Bone marrow (tissue), 2 donors: ENCODE measurements at regions not wholly inside any gene's neighbourhood (a gene's known extent, or its start where the extent isn't known, plus 50 kb on each side); places are given as distances from the start of the nearest gene placed in this dataset.
"Not testable (repeated sequence)": the region's sequence is repeated elsewhere in the genome, so short reads cannot be mapped to it uniquely, and the experiment has no call there.

Source experiments
- DNase-seq, 2 donors: peaks; one replicate each; lab custom pipeline; 2025; lab: John Stamatoyannopoulos, UW

- DNase-seq = no peak
Measured at GRCh38 chr14:106141242-106142220, 615.1 kb downstream of the TMEM121 start.

DNA sequence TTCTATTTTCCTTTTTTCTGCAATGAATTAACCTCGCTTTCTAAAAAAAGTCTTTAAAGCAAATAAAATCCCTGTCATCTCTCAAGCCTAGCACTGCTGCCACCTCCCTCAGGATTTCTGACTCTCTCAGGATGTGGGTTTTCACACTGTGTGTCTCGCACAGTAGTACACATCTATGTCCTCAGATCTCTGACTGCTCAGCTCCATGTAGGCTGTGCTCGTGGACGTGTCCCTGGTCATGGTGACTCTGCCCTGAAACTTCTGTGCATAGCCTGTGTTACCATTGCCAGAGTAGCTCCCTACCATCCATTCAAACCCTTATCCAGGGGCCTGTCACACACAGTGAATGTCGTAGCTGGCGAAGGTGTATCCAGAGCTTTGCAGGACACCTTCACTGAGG is 619.3 kb downstream of the TMEM121 start:
- not testable (repeated sequence) for DNase-seq

DNA sequence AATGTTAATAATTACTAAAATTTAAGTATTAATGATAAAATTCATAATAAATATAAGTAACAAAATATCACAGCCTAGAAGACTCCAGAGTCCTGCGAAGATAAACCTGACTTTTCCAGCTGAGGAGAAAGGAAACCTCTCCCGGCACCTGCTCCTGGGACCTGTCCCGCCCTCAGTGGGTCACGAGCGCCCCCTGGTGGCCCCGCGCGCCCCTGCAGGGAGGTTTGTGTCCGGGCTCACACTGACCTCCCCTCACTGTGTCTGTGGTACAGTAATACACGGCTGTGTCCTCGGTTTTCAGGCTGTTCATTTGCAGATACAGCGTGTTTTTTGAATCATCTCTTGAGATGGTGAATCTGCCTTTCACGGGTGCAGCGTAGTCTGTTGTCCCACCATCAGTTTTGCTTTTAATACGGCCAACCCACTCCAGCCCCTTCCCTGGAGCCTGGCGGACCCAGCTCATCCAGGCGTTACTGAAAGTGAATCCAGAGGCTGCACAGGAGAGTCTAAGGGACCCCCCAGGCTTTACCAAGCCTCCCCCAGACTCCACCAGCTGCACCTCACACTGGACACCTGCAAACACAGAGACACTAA is 627.1 kb downstream of the TMEM121 start:
- DNase-seq = peak in 1 of 2 donors; percentile 51

- DNase-seq = no peak
Measured at GRCh38 chr14:106163316-106163715, 636.9 kb downstream of the TMEM121 start.

GRCh38 chr14:106163812-106164211 is 637.4 kb downstream of the TMEM121 start:
- not testable (repeated sequence) for DNase-seq

- DNase-seq = no peak
Measured at GRCh38 chr14:106166232-106166631, 639.8 kb downstream of the TMEM121 start.

DNA sequence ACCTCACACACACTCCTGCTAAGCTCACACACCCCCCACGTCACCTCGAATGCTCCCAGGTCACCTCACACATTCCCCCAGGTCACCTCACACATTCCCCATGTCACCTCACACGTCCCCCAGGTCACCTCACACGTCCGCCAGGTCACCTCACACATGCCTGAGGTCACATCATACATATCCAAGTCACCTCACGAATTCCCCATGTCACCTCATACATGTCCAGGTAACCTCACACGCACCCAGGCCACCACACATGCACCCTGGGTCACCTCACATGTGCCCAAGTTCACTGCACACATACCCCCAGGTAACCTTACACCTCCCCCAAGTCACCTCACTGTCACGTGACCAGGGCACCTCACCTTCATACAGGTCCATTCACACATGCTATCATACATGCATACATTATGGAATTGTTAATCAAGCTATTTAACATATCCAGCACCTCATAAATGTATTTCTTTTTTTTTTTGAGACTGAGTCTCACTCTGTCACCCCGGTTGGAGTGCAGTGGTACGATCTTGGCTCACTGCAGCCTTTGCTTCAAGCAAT is 640.3 kb downstream of the TMEM121 start:
- no peak for DNase-seq

DNA sequence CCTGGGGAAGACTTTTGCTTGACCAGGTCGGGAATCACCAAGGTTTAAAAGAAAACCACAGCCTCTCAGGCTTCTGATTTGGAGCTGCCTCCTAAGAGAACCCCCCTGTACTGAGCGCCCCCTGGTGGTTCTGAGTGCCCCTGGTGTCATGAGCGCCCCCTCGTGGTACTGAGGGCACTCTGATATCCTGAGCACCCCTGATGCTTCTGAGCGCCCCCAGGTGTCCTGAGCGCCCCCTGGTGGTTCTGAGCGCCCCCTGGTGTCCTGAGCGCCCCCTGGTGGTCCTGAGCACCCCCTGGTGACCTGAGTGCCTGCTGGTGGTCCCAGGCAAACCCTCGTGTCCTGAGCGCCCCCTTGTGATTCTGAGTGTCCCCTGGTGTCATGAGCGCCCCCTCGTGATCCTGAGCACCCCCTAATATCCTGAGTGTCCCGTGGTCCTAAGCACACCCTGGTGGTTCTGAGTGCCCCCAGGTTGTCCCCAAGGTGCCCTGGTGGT is 643.8 kb downstream of the TMEM121 start:
- not testable (repeated sequence) for DNase-seq

- no peak for DNase-seq
Measured at GRCh38 chr14:106174206-106174605, 647.8 kb downstream of the TMEM121 start.

GRCh38 chr14:106177266-106178246 is 651.2 kb downstream of the TMEM121 start:
- not testable (repeated sequence) for DNase-seq

DNA sequence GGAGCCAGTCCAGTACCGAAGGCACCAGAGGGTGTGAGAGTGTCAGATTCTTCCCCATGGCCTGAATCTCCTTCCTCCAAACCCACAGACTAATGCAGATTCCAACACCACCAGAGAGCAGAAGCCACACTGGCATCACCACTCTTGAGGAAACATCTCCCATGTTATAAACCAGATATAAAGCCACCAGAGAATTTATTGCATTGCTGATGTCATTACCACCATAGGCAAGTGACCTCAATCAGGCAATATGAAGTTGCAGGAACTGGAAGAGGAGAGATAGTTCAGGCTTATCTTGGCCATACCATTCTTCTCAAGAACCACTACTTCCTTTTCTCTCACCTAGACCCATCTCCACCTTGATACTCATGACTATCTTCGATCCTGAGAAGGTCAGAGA is 653.4 kb downstream of the TMEM121 start:
- no peak for DNase-seq

DNA sequence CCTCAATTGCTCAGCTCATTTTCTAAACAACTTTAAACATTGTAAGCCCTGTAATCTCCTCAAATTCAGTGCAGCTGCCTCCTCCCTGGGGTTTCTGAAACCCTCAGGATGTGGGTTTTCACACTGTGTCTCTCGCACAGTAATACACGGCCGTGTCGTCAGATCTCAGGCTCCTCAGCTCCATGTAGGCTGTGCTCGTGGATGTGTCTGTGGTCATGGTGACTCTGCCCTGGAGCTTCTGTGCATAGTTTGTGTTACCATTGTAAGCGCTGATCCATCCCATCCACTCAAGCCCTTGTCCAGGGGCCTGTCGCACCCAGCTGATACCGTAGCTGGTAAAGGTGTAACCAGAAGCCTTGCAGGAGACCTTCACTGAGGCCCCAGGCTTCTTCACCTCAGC is 658.4 kb downstream of the TMEM121 start:
- peak in 1 of 2 donors; percentile 55 for DNase-seq

DNA sequence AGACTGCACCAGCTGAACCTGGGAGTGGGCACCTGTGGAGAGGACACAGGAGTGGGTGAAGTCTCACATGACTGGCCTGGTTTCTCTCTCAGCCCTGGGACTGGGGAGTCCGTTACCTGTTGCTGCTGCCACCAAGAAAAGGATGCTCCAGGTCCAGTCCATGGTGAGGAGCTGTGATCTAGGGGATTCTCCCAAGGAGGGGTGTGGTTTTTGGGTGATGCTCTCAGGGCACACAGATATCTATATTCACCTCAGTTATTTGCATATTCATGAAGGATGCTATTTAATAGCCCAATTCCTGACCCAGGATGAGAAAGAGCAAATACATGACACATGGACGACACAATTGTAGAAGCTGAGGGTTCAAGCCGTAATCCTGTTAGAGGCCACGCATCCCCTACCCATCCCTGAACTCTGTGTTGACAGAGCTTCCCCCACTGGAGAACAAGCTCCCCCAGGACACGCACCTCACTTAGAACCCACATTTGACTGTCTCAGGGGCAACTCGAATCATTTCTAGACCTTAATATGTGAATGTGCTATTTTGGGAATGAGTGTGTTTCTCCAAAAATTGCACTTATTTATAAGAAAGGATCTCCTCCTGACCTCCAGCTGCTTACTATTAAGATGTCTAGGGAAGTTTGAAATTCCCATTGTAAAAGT is 658.9 kb downstream of the TMEM121 start:
- not testable (repeated sequence) for DNase-seq

DNA sequence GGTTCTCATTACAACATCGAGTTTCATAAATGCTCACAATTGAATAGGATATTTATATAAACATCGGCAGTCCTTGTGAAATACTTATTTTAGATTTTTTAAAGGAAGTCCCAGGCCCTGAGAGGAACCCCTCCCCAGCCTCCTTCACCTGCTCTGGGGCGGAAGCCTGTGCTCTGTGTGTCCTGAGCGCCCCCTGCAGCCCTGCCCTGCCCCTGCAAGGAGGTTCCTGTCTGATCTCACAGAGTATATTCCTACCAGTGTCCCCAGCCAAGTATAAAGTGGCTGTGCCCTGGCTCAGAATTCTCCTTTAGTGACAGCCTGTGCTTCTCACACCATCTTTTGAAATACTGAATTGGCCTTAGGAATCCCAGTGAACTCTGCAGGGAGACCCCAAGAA is 659.5 kb downstream of the TMEM121 start:
- peak in 1 of 2 donors; percentile 59 for DNase-seq

GRCh38 chr14:106187216-106187615 is 660.8 kb downstream of the TMEM121 start:
- DNase-seq = no peak

DNA sequence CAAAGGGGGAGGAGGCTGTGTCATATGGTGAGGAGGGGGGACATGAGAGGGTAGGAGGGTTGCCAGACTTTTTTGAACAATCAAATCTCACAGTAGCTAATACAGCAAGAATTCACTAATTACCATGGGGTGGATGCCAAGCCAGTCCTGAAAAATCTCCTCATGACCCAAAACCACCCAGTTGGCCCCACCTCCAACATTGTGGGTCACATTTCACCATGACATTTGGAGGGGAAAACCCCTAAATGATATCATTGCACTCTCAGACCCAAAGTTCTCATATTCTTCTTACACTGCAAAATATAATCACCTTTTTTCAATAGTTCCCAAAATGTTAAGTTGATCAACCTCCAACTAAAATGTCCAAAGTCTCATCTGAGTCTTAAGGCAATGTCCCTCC is 666.3 kb downstream of the TMEM121 start:
- not testable (repeated sequence) for DNase-seq

DNA sequence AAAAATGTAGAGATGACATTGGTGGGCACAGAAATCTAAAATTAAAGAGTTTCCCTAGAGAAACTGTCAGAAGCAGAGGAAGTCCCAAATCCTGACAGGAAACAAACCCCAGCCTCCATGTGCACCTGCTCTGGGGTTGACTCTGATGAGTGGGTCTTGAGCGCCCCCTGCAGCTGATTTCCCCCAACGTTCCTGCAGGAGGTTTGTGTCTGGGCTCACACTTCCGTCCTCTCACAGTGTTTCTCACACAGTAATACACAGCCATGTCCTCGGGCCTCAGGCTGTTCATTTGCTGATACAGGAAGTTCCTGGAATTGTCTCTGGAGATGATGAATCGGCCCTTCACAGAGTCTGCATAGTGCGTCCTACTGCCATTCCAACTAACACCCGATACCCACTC is 670.1 kb downstream of the TMEM121 start:
- peak in 1 of 2 donors; percentile 12 for DNase-seq

DNA sequence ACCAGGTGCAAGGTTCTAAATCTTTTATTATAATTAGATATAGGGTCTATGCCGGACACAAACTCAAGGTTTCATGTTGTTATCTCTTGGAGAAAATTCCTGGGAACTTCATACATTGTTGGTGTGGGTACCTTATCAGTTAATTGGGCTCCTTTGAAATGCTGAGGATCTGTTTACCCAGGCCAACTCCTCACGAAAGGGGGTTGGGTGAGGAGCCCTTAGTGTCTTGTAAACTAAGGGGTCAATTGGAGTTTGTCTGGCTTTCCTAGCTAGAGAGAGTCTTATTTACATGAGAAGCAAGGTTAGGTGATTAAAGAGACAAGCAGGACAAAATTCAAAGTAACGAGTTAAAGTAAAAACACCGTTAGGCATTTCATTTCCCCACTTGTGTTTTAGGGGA is 670.9 kb downstream of the TMEM121 start:
- DNase-seq = not testable (repeated sequence)

DNA sequence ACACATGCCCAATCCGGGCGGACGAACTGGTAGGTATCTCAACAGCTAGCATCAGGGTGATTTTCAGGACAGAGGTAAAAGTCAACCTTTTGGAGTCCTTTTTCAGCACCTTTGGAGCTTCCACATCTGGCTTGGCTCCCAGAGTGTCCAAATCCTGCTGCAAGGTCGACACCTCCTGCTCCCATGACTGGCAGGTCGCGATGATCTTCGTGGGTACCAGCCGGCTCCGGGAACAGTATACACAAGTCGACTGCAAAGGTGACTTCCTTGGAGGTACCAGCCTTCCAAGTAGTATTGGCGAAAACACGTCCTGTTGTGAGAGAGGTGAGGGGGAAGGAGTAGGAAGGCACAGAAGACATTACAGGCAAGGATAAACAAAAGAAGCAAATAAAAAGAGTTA is 672.7 kb downstream of the TMEM121 start:
- no peak for DNase-seq

GRCh38 chr14:106200541-106201315 is 674.3 kb downstream of the TMEM121 start:
- DNase-seq = no peak
